Germinal center (tissue), 1 donor: ENCODE measurements at regions not wholly inside any gene's neighbourhood (a gene's known extent, or its start where the extent isn't known, plus 50 kb on each side); places are given as distances from the start of the nearest gene placed in this dataset.

ENCODE experiments used
- DNase-seq: peaks from one replicate; pipeline ENCODE4 v3.0.0; 2012; ENCODE audit warnings: mixed read lengths, low spot score

GRCh38 chr7:130880668-130881067 lies 146.7 kb upstream of the KLF14 start:
- no peak for DNase-seq

GRCh38 chr7:130881091-130881798 lies 147.2 kb upstream of the KLF14 start:
- DNase-seq = no peak

GRCh38 chr7:130881799-130882141 lies 147.8 kb upstream of the KLF14 start:
- DNase-seq = no peak

GRCh38 chr7:130882396-130882795 lies 148.4 kb upstream of the KLF14 start:
- DNase-seq = no peak

GRCh38 chr7:130883928-130884327 lies 149.9 kb upstream of the KLF14 start:
- DNase-seq = no peak

GRCh38 chr7:130884437-130885417 lies 150.7 kb upstream of the KLF14 start:
- DNase-seq = no peak

GRCh38 chr7:130886438-130887135 lies 152.6 kb upstream of the KLF14 start:
- DNase-seq = no peak

GRCh38 chr7:130887182-130887956 lies 153.4 kb upstream of the KLF14 start:
- DNase-seq = no peak

- no peak for DNase-seq
Measured at GRCh38 chr7:130887957-130888371, 154.0 kb upstream of the KLF14 start.

GRCh38 chr7:130888468-130888867 lies 154.5 kb upstream of the KLF14 start:
- no peak for DNase-seq

- DNase-seq = no peak
Measured at GRCh38 chr7:130890176-130891020, 156.4 kb upstream of the KLF14 start.

- DNase-seq = no peak
Measured at GRCh38 chr7:130891254-130892094, 157.5 kb upstream of the KLF14 start.

GRCh38 chr7:130893441-130893894 lies 159.5 kb upstream of the KLF14 start:
- DNase-seq = no peak

GRCh38 chr7:130894146-130894908 lies 160.3 kb upstream of the KLF14 start:
- DNase-seq = no peak

GRCh38 chr7:130894909-130895750 lies 161.1 kb upstream of the KLF14 start:
- no peak for DNase-seq

- DNase-seq = no peak
Measured at GRCh38 chr7:130896051-130896881, 162.3 kb upstream of the KLF14 start.

- DNase-seq = peak; percentile 81
Measured at GRCh38 chr7:130896898-130897514, 163.0 kb upstream of the KLF14 start.
